GM23248 (cell line): ENCODE measurements at regions not wholly inside any gene's neighbourhood (a gene's known extent, or its start where the extent isn't known, plus 50 kb on each side); places are given as distances from the start of the nearest gene placed in this dataset.

Experiments used
- EZH2 ChIP-seq: fragments of 200-600 bp; sonication (generic); IDR thresholded peaks from 2 replicates; pipeline ENCODE4 v1.6.1; 2018; ENCODE audit warnings: antibody characterized with exemption, mild to moderate bottlenecking; ENCODE audit not compliant: insufficient read depth, poor library complexity, severe bottlenecking
- EZH2phosphoT487 ChIP-seq: fragments of 200-600 bp; sonication (generic); IDR thresholded peaks from 2 replicates; pipeline ENCODE4 v1.6.1; 2018; ENCODE audit warnings: antibody characterized with exemption, moderate library complexity, mild to moderate bottlenecking, low read depth; ENCODE audit not compliant: insufficient read depth

DNA sequence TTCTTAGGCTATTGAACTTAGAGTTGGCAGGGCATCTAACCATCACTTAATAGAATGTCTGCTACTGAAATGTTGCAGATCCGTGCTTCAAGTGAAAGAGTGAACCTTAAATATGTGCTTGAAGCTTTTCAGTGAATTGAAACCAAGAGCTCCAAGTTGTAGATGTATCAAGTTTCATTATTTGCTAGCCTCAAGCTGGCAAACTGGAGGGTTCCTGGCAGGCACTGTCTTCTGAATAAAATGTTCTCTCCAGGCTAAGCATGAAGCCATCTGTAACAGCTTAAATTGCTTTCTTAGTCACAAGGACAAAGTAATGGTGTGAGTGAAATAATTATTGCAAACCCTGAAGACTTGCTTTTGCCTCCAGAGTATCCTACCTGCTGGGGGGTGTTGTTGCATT is 415.0 kb upstream of the SPRY2 start:
- TF ChIP-seq EZH2phosphoT487 (no peak), EZH2 (no peak)
